ENCODE measurements at regions not wholly inside any gene's neighbourhood (a gene's known extent, or its start where the extent isn't known, plus 50 kb on each side); places are given as distances from the start of the nearest gene placed in this dataset.
A peak's percentile ranks its signal among the peaks of the same experiment; 100 is the strongest.

DNA sequence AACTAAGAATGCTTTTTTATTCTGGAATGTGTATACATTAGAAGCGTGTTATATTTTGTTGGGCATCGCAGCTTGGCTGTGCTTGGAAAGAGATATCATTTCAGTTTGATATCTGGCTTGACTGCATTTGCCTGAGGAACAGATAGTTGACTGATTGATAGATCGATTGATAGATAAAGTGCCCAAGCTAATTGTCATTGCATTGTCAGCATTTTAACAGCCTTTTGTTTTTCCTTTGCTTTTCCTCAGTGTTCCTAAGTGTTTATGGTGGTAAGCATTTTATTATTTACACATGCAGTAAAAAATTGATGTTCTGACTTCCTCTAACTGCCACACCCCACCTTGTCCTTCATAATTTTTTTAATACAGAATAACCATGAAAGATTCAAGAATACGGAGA lies 180.9 kb upstream of the GRIK2 start:
- DNase-seq (ENCODE audit: low spot score): no peak

DNA sequence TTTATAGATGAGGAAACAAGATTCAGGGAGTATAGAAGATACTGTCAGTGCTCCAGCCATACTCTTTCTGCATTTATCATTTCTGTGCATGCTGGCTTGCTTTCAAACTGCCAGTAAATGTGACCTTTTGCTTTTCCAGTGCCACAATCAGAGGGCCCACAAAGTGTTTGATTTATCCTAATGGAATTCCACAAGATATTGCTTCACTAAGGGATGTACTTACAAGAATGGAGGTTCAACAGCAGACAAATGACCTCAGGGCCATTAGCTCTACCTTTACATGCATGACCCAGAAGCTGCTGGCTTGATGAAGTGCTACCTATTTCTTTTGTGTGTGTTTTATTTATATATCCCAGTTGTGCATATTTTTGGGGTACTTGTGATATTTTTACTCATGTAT lies 171.5 kb upstream of the GRIK2 start:
- DNase-seq (ENCODE audit: low spot score): no peak

DNA sequence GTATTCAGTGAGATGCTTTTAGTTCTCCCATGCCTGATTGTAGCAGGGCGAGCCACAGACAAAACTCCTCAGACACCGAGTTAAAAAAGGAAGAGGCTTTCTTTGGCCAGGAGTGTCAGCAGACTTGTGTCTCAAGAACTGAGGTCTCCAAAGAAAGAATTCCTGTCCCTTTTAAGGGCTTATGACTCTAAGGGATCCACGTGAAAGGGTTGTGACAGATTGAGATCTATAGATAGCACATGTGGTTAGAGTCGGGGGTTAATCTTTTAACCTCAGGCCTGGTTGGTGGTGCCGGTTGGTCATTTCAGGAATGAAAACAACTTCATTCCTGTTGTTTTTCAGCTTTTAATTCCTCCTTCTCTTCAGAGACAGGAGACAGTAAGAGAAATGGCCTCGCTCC lies 168.8 kb upstream of the GRIK2 start:
- no peak for DNase-seq (ENCODE audit: low spot score)

DNA sequence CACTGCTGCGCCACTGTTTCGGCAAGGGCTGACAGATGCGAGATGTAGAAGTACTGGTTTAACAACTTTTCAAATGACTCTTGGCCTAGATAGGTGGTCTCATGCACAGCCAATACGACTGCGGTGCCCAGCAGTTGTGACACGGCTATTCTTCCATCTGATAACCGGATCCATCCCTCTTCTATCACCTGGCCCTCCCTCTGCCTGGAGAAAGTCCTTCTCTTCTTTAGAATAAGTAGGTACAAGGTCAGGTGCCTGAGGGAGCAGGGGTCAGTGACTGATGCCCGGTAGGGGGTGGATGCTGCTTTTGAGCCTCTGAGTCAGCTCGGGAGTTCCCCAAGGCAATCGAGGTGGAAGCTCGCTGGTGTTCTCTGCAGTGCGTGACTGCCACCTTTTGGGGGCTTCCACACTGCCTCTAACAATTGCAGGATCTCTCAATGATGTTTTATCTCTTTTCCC lies 166.8 kb upstream of the GRIK2 start:
- peak; percentile 10 for DNase-seq (ENCODE audit: low spot score)

DNA sequence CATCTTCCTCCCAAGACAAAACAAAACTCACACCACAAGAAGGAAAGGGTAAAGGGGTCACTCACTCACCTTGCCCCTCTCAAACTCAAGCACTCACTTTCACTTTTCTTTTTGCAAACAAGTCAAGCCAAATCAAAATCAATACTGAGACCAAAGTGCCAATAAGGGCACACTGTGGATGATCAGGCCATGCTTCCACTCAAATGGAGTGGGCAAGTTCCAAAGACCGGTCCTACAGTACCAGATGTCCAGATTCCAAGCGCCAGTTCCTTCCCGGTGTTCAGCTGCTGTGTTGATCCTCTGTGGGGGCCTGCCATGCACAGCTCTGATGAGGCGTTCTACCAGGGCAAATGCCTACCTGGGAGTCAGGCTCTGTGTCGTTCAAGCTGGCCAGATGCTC lies 162.6 kb upstream of the GRIK2 start:
- DNase-seq (ENCODE audit: low spot score): no peak

DNA sequence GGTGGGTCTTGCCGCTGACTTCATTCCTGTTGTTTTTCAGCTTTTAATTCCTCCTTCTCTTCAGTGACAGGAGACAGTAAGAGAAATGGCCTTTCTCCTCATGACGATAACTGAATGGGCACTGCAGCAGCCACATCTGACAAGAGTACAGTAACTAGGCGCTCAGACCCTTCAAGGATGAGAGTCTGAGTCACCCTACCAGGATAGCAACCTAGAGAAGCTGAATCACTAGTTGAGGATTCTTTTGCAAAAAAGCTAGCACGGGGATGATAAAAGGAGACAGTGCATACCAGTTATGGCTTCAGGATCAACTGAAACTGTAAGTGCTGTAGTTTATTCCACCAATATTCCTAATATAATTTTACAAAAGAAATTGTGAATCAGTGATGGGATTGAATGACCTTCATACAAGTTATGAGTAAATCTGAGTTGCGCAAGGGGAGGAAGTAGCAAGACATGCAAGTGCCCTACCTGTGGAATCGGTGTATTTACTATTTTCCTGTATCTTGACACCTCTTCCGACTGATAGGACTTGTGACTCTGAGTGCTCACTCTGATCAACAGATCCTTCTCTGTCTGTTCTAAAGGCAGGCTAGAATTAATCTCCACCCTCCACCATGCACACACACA lies 161.8 kb upstream of the GRIK2 start:
- no peak for DNase-seq (ENCODE audit: low spot score)

DNA sequence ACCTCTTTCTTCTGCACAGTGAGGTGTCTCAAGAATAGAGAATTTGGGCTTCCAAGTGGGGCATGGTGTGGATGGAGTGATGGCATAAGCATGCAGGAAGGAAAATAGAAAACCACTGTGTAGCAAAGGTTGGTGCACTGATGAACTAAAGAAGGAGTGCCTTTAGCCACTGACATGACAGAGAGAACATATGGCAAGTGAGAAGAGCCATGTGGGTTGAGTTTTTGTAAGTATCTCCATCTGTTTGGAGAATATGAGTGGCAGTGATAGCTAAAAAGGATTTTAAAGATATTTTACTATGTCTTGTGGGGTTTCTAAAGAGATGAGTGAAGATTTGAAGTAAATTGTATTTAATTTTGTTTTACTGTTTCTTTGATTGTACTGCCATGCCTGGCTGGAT lies 160.5 kb upstream of the GRIK2 start:
- DNase-seq (ENCODE audit: low spot score): no peak

DNA sequence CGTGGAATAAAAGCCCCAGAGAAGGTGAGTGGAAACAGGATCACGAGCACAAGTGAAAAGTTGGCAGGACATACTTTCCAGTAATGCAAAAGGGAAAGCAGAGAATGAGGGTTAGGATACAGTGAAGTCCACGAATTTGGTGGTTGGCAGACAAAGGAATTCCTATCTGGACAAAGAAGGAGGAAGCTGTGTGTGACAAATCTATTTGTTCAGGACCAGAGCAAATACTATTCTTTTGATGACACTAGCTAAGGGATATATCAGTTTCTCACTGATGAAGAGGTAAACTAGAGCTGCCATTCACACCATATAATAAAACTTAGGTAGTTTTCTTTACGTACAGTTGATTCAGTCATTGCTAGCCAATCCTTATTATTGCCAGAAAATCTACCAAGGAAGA lies 156.8 kb upstream of the GRIK2 start:
- DNase-seq (ENCODE audit: low spot score): no peak

DNA sequence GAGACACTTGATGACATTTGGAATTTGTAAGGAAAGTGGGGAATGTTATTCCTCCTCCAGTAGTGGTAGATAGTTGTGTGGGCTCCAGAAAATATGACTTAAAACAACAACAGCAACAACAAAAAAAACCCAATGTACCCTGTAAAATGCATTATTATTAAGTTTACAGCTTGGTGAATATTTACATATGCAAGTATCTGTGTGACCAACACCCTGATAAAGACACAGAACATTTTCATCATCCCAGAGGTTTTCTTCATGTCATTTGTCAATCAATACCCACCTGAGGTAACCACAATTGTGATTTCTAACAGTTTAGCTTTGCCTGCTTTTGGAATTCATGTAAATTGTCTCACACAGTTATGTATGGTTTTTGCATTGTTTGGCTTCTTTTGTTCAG lies 152.1 kb upstream of the GRIK2 start:
- DNase-seq (ENCODE audit: low spot score): no peak

DNA sequence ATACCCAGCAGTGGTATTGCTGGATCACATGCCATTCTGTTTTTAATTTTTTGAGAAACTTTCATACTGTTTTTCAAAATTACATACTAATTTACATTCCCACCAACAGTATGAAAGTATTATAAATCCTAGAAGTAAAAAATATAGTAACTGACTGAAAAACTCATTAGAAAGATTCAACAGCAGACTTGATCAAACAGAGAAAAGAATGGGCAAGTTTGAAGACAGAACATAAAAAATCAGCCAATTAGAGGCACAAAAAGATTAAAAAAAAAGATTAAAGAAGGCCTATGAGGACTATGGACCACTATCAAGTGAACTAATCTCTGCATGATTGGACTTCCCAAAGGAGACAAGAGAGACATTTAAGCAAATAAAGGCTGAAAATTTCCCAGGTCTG lies 144.0 kb upstream of the GRIK2 start:
- no peak for DNase-seq (ENCODE audit: low spot score)

DNA sequence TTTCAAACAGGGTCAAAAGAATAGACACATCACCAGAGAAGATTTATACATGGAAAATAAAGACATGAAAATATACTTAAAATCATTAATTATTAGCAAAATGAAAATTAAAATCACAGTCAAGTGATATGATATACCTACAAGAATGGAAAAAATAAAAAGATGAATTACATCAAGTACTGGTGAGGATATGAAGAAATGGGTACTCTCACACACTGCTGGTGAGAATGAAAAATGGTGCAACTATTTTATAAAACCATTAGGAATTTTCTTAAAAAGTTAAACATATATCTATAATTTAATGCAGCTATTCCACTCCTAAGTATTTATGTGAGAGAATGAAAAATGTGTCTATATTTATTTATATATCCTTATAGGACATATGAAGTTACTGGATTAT lies 136.3 kb upstream of the GRIK2 start:
- DNase-seq (ENCODE audit: low spot score): no peak

DNA sequence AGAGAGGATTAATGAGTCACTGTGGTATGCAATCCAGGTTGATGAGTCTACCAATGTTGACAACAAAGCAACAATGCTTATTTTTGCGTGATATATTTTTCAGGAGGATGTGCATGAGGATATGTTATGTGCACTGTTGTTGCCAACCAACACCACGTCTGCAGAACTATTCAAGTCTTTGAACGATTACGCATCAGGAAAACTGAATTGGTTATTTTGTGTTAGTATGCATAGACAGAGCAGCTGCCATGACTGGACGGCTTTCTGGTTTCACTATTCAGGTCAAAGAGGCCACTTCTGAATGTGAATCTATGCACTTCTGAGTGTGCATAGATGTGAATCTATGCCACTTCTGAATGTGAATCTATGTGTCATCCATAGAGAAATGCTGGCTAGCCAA lies 134.0 kb upstream of the GRIK2 start:
- DNase-seq (ENCODE audit: low spot score): no peak

DNA sequence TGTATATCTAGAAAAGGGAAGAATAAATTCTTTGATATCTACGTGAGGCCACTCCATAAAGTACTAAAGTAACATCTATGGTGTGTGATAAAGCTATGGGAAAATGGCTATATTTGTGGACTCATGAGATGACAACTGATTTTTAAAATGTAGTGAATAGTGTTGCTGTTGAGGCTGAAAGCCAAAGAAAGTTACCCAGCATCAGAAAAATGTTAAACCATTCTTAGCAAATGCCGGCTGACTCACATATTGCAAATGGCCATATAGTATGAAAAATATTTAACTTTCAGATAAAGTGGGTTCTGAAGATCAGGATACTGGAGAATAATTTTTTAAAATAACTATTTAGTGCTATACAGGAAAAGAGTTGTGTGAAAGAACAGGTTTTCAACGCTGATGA lies 129.9 kb upstream of the GRIK2 start:
- DNase-seq (ENCODE audit: low spot score): no peak

DNA sequence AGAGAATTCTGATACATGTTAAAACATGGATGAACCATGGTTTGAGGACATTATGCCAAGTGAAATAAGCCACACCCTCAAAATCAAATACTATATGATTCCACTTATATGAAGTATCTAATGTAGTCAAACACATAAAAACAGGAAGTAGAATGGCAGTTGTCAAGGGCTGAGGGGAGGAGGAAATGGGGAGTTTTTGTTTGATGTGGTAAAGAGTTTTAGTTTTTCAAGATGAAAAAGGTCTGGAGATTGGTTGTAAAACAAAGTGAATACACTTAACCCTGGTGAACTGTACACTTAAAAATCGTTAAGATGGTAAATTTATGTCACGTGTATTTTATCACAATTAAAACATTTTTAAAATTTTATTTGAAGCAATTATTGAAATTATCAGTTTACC lies 127.4 kb upstream of the GRIK2 start:
- no peak for DNase-seq (ENCODE audit: low spot score)

DNA sequence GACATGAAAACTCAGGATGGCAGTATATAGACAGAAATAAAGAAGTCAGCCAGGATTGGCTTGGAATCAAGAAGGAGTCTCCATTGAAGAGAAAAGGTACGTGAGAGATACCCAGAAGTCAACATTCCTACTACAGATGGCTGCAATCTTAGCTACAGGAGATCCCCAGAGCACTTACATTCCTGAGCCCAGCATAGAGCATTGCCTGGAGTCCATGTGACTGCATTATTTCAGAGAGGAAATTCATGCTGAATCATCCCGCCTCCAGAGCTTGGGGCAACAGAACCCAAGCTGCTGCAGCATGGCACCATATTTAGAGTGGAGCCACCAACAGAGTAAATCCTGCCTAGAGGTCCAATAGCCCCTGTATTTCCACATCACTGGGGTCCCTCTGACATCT lies 125.0 kb upstream of the GRIK2 start:
- peak; percentile 21 for DNase-seq (ENCODE audit: low spot score)

DNA sequence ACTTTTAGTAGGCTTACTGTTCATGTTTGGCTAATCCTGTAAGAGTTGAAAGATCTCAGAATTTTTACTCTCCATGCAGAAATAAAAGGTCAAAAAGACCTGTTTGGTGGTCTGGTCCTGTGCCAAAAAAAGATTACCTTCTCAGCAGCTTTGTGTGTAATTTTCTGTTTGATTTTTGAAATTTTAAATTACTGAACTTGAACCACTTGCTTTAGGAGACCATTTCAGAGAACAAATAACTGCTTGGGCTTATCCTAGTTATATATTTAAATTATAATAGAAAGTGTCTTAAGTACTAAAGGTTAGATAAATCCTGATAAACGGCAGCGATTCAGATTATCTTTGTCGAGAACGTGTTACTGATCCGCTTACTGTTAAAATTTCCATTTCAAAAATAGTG lies 118.3 kb upstream of the GRIK2 start:
- no peak for DNase-seq (ENCODE audit: low spot score)

DNA sequence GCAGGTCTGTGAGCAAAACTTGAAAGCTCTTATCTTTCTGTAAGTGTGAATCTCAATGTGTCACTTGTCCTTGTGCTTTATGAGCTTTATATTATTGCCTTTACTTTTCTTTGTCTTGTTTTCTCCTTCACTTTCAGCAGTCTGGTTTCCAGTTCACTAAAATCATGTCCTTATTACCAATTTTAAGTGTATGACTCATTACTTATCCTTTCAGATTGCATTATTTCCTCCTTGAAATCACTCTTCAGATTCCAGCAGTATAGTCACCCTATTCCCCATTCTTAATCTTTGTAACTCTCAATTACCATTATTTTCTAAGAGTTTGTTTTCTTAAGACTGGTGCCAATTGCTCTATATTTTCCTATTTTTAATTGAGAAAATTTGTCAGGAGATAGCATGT lies 117.4 kb upstream of the GRIK2 start:
- DNase-seq (ENCODE audit: low spot score): peak; percentile 19

DNA sequence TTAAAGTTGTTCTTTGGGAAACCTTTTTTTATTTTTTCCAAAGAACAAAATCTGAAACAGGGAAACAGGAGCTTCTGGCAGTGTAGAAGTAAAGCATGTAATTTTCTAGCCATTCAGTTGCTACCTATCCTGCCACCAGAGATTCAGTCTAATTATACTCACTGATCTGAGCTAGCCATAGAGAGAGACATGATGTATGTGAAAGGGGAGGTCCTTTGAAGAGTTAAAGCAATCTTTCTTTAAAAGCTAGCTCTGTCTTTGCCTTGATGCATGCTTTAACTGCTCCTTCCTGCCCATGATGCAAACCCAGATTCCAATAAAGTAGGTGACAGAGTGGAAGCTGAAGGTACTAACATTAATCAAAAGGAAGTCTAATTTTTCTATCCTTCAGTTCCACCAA lies 114.1 kb upstream of the GRIK2 start:
- no peak for DNase-seq (ENCODE audit: low spot score)

DNA sequence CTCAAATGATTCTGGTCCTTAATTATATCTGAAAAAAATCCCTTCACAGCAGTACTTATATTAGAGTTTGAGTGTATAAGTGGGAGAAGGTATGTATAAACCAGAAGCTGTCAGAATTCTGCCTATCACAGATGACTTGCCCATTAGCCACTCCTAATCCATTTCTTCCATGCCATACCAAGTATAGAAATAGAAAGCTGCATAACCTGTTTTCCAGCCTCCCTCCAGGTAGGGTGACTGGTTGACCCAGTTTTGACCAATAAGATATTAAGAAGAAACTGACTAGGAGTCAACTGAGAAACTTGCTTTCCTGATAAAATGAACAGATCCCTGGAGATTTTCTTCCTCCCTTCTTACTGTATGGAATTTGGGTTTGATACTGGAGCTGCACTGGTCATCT lies 112.2 kb upstream of the GRIK2 start:
- no peak for DNase-seq (ENCODE audit: low spot score)

DNA sequence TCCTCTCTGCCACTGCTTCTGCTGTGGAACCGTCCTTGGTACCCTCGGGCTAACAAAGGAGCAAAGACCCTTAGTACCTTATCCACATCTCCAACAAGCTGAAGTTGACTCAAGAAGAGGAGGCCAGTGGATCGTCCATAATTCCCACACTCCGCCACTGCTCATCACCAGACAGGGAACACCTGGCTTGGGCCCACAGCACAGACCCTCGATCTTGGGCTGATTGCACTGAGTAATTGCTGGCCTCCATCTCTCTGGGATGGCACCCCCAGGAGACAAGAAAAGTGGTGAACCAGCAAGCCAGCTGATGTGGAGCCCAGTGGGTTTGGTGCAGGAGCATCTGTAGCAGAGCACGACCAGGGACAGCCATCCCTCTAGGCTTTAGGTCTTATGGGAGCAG lies 109.4 kb upstream of the GRIK2 start:
- DNase-seq (ENCODE audit: low spot score): no peak

DNA sequence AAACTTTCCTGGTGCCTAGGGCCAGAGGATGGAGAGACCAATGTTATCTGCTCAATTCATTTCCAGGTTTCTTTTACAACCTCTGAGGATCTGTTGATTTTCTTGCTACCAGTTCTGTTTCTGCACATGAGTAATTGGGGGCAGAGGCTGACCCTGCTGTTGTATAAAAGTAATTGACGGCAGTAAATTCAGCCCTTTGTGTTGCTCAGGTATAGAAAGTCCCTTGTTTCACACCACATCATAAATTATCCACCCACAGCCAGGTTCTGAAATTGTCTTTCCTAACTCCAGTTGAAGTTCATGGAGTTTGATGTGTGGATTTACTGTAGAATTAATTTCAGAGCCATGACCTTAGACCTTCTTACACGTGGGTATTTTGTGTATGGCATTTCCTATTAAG lies 107.4 kb upstream of the GRIK2 start:
- DNase-seq (ENCODE audit: low spot score): no peak

DNA sequence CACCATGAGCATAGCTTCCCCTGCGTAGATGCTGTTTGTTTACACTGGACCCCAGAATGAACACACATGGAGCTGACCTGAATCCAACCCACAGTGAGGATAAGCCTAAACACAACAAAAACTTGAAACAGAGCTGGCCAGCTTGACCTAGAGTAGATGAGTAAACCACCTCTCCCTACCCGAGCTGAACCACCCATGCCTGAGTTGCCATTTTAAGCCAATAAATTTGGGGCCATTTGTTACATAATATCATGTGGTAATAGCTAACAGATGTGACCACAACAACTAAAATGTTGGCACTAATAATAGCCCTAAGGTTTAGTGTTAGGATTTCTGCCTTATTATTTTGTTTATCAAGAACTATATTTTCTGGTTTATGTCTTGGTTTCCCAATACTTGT lies 103.2 kb upstream of the GRIK2 start:
- peak; percentile 44 for DNase-seq (ENCODE audit: low spot score)

DNA sequence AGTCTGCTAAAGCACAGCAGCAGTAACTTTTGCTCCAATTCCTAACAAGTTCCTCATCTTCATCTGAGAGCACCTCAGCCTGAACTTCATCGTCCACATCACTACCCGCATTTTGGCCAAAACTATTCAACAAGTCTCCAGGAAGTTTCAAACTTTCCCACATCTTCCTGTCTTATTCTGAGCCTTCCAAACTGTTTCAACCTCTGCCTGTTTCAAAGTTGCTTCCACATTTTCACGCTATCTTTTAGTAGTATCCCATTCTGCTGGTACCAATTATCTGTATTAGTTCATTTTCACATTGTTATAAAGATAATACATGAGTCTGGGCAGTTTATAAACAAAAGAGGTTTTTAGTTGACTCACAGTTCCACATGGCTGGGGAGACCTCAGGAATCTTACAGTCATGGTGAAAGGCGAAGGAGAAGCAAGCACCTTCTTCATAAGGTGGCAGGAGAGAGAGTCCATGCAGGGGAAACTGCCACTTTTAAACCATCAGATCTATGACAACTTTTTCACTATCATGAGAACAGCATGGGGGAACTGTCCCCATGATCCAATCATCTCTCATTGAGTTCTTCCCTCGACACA lies 99.4 kb upstream of the GRIK2 start:
- no peak for DNase-seq (ENCODE audit: low spot score)

DNA sequence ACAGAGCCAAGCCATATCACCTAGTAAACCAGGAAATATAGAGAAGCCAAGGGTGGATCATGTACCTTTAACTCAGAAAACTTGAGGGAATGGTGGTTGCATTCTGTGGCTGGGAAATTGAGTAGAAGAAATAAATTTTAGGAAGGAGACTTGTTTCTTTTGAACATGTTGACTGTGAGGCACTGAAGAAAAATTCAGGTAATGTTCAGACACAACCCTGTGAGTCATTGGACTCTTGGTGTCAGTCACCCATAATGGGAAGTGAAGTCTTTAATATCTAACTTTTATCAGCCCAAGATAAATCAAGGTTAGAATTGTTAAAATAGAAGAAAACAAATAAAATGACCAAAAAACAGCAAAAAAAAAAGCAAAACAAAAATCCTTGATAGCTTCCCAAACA lies 98.8 kb upstream of the GRIK2 start:
- DNase-seq (ENCODE audit: low spot score): no peak
